PC-9 (cell line): ENCODE measurements at regions not wholly inside any gene's neighbourhood (a gene's known extent, or its start where the extent isn't known, plus 50 kb on each side); places are given as distances from the start of the nearest gene placed in this dataset.

Source experiments
- BruUV-seq: library from RNA; stranded (reverse); fragments of 400-500 nt; replicated peaks from 2 replicates; lab custom pipeline; 2021; lab: Mats Ljungman, UMichigan
- CTCF ChIA-PET: fragments of 300-600 bp; sonication (Branson Sonifier 250); formaldehyde crosslinking; loops from one replicate; lab custom pipeline; 2022; ENCODE audit warnings: antibody characterized with exemption; lab: Charles Lee
- POLR2A ChIA-PET: fragments of 300-600 bp; sonication (Branson Sonifier 250); formaldehyde crosslinking; loops from one replicate; lab custom pipeline; 2022; ENCODE audit warnings: antibody characterized with exemption; ENCODE audit not compliant: unreplicated experiment; lab: Charles Lee
- DNase-seq, 2 experiments: peaks; one replicate each; pipeline versions ENCODE4 v3.0.0 to v3.0.0-alpha.2; 2015 to 2022; ENCODE audit warnings: mixed read lengths in 1 of 2
- H2AFZ ChIP-seq: fragments of 200-600 bp; sonication (generic); 2 replicates; pipeline ENCODE4 v1.8.1; 2017; ENCODE audit warnings: antibody characterized with exemption
- H3F3A ChIP-seq: fragments of 200-600 bp; sonication (generic); 2 replicates; pipeline ENCODE4 v1.8.1; 2017; ENCODE audit warnings: antibody characterized with exemption, mild to moderate bottlenecking, low read depth; ENCODE audit not compliant: insufficient read depth
- H3K27ac ChIP-seq: fragments of 200-600 bp; sonication (generic); 2 replicates; pipeline ENCODE4 v1.6.1; 2016; ENCODE audit warnings: mixed run types
- H3K27me3 ChIP-seq: fragments of 200-600 bp; sonication (generic); 2 replicates; pipeline ENCODE4 v1.6.1; 2016; ENCODE audit warnings: low read depth, mixed run types; ENCODE audit not compliant: insufficient read depth
- H3K36me3 ChIP-seq: fragments of 200-600 bp; sonication (generic); 2 replicates; pipeline ENCODE4 v1.6.1; 2016; ENCODE audit warnings: low read depth, mixed run types
- H3K4me1 ChIP-seq: fragments of 200-600 bp; sonication (generic); replicated peaks from 2 replicates; pipeline ENCODE4 v1.6.1; 2016; ENCODE audit warnings: mixed run types; ENCODE audit not compliant: insufficient read depth
- H3K4me2 ChIP-seq: fragments of 200-600 bp; sonication (generic); 2 replicates; pipeline ENCODE4 v1.6.1; 2017; ENCODE audit warnings: mixed run types
- H3K4me3 ChIP-seq: fragments of 200-600 bp; sonication (generic); 2 replicates; pipeline ENCODE4 v1.6.1; 2016; ENCODE audit warnings: mixed run types
- H3K79me2 ChIP-seq: fragments of 200-600 bp; sonication (generic); 2 replicates; pipeline ENCODE4 v1.6.1; 2017; ENCODE audit warnings: low read depth, mixed run types
- H3K9me2 ChIP-seq: fragments of 200-600 bp; sonication (generic); 2 replicates; pipeline ENCODE4 v1.8.1; 2017; ENCODE audit warnings: mild to moderate bottlenecking; ENCODE audit not compliant: insufficient read depth
- H3K9me3 ChIP-seq: fragments of 200-600 bp; sonication (generic); 2 replicates; pipeline ENCODE4 v1.8.1; 2016; ENCODE audit warnings: low read depth; ENCODE audit not compliant: insufficient read depth
- H4K20me1 ChIP-seq: fragments of 200-600 bp; sonication (generic); 2 replicates; pipeline ENCODE4 v1.8.1; 2017; ENCODE audit not compliant: insufficient read depth
- EZH2 ChIP-seq: fragments of 200-600 bp; sonication (generic); IDR thresholded peaks from 2 replicates; pipeline ENCODE4 v1.8.0; 2017; ENCODE audit warnings: antibody characterized with exemption, low read depth
- intact Hi-C: fragments of 100-400 bp; cut with micrococcal nuclease; formaldehyde crosslinking; loops from one replicate; pipeline ENCODE4 v1.10.0; 2022; ENCODE audit not compliant: unreplicated experiment
- TF ChIP-seq, protein P1 (sequence below): fragments of 200-600 bp; sonication (generic); conservative IDR thresholded peaks from 2 replicates; pipeline ENCODE4 v1.6.1; 2017; ENCODE audit warnings: mixed run types, antibody characterized with exemption, mild to moderate bottlenecking, moderate library complexity

DNA sequence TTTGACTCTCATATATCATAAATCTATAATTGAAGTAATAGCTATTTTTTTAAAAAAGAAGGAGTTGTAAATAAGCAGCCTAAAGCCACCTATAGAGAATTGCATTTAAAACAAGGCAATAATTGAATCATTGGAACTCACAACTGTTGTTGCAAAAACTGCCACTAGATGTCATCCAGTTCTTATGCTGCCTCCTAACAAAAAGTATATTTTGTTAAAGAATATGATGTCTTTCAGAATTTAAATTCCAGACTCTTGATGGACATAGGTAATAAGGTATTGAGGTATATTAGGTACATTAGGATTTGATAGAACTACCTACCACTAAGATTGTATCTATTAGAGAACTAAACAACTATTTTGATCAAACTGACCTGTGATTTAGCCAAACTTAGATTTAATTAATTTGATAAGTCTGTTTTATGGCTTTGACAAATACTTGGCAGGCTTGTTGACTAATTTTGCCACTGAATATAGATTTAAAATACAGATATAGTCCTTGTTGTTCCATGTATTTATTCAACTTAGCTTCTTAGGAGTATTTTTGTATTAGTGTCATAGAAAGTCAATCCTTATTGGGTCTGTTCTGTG lies 401.4 kb downstream of the RPL10L start:
- BruUV-seq, result no TSS peak
- no peaks in the 10 kb centered on the region for H3K9me3 ChIP-seq
- H3K27me3 ChIP-seq, result no peaks in the 10 kb centered on the region
- H3K4me1 ChIP-seq, result no peaks in the 10 kb centered on the region
- no peaks in the 10 kb centered on the region for H3F3A ChIP-seq
- TF ChIP-seq EZH2, result no peak
- TF ChIP-seq, protein P1, sequence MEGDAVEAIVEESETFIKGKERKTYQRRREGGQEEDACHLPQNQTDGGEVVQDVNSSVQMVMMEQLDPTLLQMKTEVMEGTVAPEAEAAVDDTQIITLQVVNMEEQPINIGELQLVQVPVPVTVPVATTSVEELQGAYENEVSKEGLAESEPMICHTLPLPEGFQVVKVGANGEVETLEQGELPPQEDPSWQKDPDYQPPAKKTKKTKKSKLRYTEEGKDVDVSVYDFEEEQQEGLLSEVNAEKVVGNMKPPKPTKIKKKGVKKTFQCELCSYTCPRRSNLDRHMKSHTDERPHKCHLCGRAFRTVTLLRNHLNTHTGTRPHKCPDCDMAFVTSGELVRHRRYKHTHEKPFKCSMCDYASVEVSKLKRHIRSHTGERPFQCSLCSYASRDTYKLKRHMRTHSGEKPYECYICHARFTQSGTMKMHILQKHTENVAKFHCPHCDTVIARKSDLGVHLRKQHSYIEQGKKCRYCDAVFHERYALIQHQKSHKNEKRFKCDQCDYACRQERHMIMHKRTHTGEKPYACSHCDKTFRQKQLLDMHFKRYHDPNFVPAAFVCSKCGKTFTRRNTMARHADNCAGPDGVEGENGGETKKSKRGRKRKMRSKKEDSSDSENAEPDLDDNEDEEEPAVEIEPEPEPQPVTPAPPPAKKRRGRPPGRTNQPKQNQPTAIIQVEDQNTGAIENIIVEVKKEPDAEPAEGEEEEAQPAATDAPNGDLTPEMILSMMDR, result peak; percentile 74
- no peaks in the 10 kb centered on the region for H3K9me2 ChIP-seq
- ChIA-PET CTCF (interaction anchor here (0.7 kb wide), 1 partner anchor 341 kb away, joined by 18 read pairs; no protein-coding TSS in a partner anchor), POLR2A (no interaction called here)
- no peak overlapping the region for H2AFZ ChIP-seq
- peak in 1 of 2 experiments; percentile 36 for DNase-seq
- no peaks in the 10 kb centered on the region for H3K36me3 ChIP-seq
- H3K79me2 ChIP-seq, result no peaks in the 10 kb centered on the region
- no peak overlapping the region for H3K27ac ChIP-seq
- no peaks in the 10 kb centered on the region for H4K20me1 ChIP-seq
- H3K4me2 ChIP-seq, result no peak overlapping the region
- H3K4me3 ChIP-seq, result no peak overlapping the region
- intact Hi-C loops, result no loop called here

DNA sequence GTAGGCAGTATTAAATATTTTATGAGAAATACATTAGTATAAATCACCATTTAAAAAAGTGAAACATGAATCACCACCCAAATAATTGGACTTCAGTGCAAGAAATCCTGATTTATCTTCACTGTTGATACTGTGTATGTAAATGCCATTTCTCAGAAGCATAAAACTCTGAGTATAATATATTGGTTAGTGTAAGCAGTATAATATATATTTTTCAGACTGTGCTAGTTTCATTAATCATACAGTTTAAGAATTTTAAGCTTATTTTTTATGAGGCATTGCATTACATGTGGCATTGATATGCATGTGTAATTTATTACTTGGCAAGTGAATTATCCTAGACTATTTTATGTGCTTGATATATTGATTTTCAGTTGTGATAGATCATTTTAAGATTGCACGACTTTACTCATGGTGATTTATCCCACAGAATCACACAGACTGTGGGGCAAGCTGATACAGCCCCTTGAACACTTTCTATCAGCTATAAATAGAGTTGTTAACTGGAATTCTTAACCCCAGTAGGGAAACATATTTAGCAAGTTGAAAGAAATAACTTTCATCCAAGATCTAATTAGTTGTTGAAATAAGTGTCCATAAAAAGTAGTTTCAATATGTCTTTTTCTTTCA lies 403.5 kb downstream of the RPL10L start:
- Histone ChIP-seq H3K4me1 (no peaks in the 10 kb centered on the region), H3K36me3 (no peaks in the 10 kb centered on the region), H3K9me3 (no peaks in the 10 kb centered on the region), H3F3A (no peaks in the 10 kb centered on the region), H3K9me2 (no peaks in the 10 kb centered on the region), H3K4me3 (no peak overlapping the region), H3K27me3 (no peaks in the 10 kb centered on the region), H3K4me2 (no peak overlapping the region), H4K20me1 (no peaks in the 10 kb centered on the region), H2AFZ (no peak overlapping the region), H3K79me2 (no peaks in the 10 kb centered on the region), H3K27ac (no peak overlapping the region)
- TF ChIP-seq, protein P1, result no peak
- intact Hi-C loops, result no loop called here
- ChIA-PET POLR2A (no interaction called here), CTCF (no interaction called here)
- no TSS peak for BruUV-seq
- no peak for DNase-seq

DNA sequence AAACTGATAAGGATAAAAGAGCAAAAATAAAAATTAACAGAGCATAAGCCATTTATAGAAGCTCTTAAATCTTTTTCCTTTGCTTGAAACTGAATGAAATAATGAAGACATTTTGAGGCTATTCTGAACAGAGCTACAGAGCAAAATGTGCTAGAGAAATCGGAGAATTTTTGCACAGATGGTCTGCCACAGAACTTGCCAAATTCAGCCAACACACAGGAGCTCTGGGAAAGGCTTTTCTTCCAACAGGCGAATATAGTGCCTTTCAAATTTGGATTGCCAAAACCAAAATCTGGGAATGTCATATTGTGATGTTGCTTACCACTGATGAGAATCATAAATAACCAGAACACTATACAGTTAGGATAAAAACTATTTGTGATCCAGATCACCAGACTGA lies 406.3 kb downstream of the RPL10L start:
- TF ChIP-seq, protein P1, result no peak
- TF ChIP-seq EZH2, result no peak
- H3K4me3 ChIP-seq, result no peak overlapping the region
- BruUV-seq, result no TSS peak
- no peaks in the 10 kb centered on the region for H3K9me3 ChIP-seq
- H3K9me2 ChIP-seq, result no peaks in the 10 kb centered on the region
- H3K79me2 ChIP-seq, result no peaks in the 10 kb centered on the region
- H4K20me1 ChIP-seq, result no peaks in the 10 kb centered on the region
- H3K27ac ChIP-seq, result no peak overlapping the region
- no peaks in the 10 kb centered on the region for H3F3A ChIP-seq
- no peaks in the 10 kb centered on the region for H3K4me1 ChIP-seq
- no peaks in the 10 kb centered on the region for H3K27me3 ChIP-seq
- intact Hi-C loops, result no loop called here
- CTCF ChIA-PET, result no interaction called here
- H2AFZ ChIP-seq, result no peak overlapping the region
- no peak overlapping the region for H3K4me2 ChIP-seq
- H3K36me3 ChIP-seq, result no peaks in the 10 kb centered on the region
- POLR2A ChIA-PET, result no interaction called here
- DNase-seq, result no peak
